H1 (cell line): ENCODE measurements at regions not wholly inside any gene's neighbourhood (a gene's known extent, or its start where the extent isn't known, plus 50 kb on each side); places are given as distances from the start of the nearest gene placed in this dataset.
"Not testable (repeated sequence)": the region's sequence is repeated elsewhere in the genome, so short reads cannot be mapped to it uniquely, and the experiment has no call there.

Source experiments
- CHD1 ChIP-seq: IDR thresholded peaks from 2 replicates; pipeline ENCODE4 v1.6.1; 2012; ENCODE audit warnings: low read depth, low read length, improper control_type of control experiment
- EP300 ChIP-seq, 2 experiments: IDR thresholded peaks; 1 replicate in 1 of 2; 2 replicates in 1 of 2; pipeline ENCODE4 v1.6.1; 2011 to 2012; ENCODE audit warnings: low read depth in 2 of 2, low read length in 2 of 2, mild to moderate bottlenecking in 2 of 2, borderline replicate concordance in 1 of 2, inconsistent platforms in 1 of 2, moderate library complexity in 1 of 2
- EZH2 ChIP-seq: fragments of 200-600 bp; sonication (generic); IDR thresholded peaks from 2 replicates; pipeline ENCODE4 v1.7.1; 2012; ENCODE audit warnings: low read depth, mild to moderate bottlenecking, moderate library complexity, low read length, inconsistent platforms; ENCODE audit not compliant: severe bottlenecking
- JUND ChIP-seq: IDR thresholded peaks from 2 replicates; pipeline ENCODE4 v1.6.1; 2011; ENCODE audit warnings: mild to moderate bottlenecking, improper control_type of control experiment, low read length
- POLR2A ChIP-seq, 2 experiments: IDR thresholded peaks; 1 replicate in 1 of 2; 2 replicates in 1 of 2; pipeline ENCODE4 v1.6.1; 2011; ENCODE audit warnings: low read depth in 2 of 2, low read length in 2 of 2, mild to moderate bottlenecking in 2 of 2; ENCODE audit errors: control extremely low read depth in 1 of 2
- RAD21 ChIP-seq, 2 experiments: IDR thresholded peaks in 1 of 2; conservative IDR thresholded peaks in 1 of 2; 2 replicates each; pipeline ENCODE4 v1.6.1; 2011; ENCODE audit warnings: low read depth in 2 of 2, low read length in 2 of 2, improper control_type of control experiment in 1 of 2, inconsistent platforms in 1 of 2, mild to moderate bottlenecking in 1 of 2, moderate library complexity in 1 of 2
- RFX5 ChIP-seq: IDR thresholded peaks from 2 replicates; pipeline ENCODE4 v1.6.1; 2011; ENCODE audit warnings: low read depth, low read length, improper control_type of control experiment, borderline replicate concordance
- SIRT6 ChIP-seq: IDR thresholded peaks from one replicate; pipeline ENCODE4 v1.7.1; 2012; ENCODE audit warnings: low read length, inconsistent platforms
- SP4 ChIP-seq: IDR thresholded peaks from 2 replicates; pipeline ENCODE4 v1.6.1; 2012; ENCODE audit warnings: low read length, inconsistent platforms
- TBP ChIP-seq: IDR thresholded peaks from 2 replicates; pipeline ENCODE4 v1.6.1; 2011; ENCODE audit warnings: low read depth, low read length, improper control_type of control experiment
- TCF12 ChIP-seq: IDR thresholded peaks from 2 replicates; pipeline ENCODE4 v1.6.1; 2011; ENCODE audit warnings: low read depth, mild to moderate bottlenecking, low read length

GRCh38 chr7:131679071-131679470, 122.6 kb upstream of the PODXL start:
- not testable (repeated sequence) for TF ChIP-seq TBP; CHD1; POLR2A (IDR thresholded peaks at IDR 0.05; ENCODE audit: control extremely low read depth in 1 of 2, low read depth in 2 of 2, low read length in 2 of 2); RAD21 (IDR thresholded peaks at IDR 0.05 in 1 of 2, conservative IDR thresholded peaks at IDR 0.05 in 1 of 2; ENCODE audit: low read depth in 2 of 2, low read length in 2 of 2); RFX5; EP300 (IDR thresholded peaks at IDR 0.05; ENCODE audit: borderline replicate concordance in 1 of 2, low read depth in 2 of 2, low read length in 2 of 2); TCF12; JUND; SIRT6; SP4; EZH2
